Superior temporal gyrus (tissue), 1 donor: ENCODE measurements at regions not wholly inside any gene's neighbourhood (a gene's known extent, or its start where the extent isn't known, plus 50 kb on each side); places are given as distances from the start of the nearest gene placed in this dataset.
"Not testable (repeated sequence)": the region's sequence is repeated elsewhere in the genome, so short reads cannot be mapped to it uniquely, and the experiment has no call there.

ENCODE experiments used
- DNase-seq: peaks from one replicate; pipeline ENCODE4 v3.0.0-alpha.2; 2016; ENCODE audit errors: extremely low spot score

- no peak for DNase-seq
These were observed 199.6 kb downstream of the UQCRFS1 start for GRCh38 chr19:29013325-29013724.

GRCh38 chr19:29012457-29012856 is 200.5 kb downstream of the UQCRFS1 start:
- no peak for DNase-seq

- no peak for DNase-seq
These were observed 202.7 kb downstream of the UQCRFS1 start for GRCh38 chr19:29010276-29010675.

GRCh38 chr19:29006057-29006735 is 206.8 kb downstream of the UQCRFS1 start:
- no peak for DNase-seq

GRCh38 chr19:29004796-29005195 is 208.2 kb downstream of the UQCRFS1 start:
- DNase-seq = no peak

- DNase-seq = no peak
These were observed 209.1 kb downstream of the UQCRFS1 start for GRCh38 chr19:29003641-29004409.

GRCh38 chr19:29002336-29002735 is 210.6 kb downstream of the UQCRFS1 start:
- no peak for DNase-seq

- DNase-seq = peak; percentile 76
These were observed 211.2 kb downstream of the UQCRFS1 start for GRCh38 chr19:29001597-29002245.

- DNase-seq = no peak
These were observed 211.8 kb downstream of the UQCRFS1 start for GRCh38 chr19:29001141-29001581.

GRCh38 chr19:28999724-29000433 is 213.1 kb downstream of the UQCRFS1 start:
- DNase-seq = no peak

GRCh38 chr19:28998974-28999373 is 214.0 kb downstream of the UQCRFS1 start:
- no peak for DNase-seq

GRCh38 chr19:28997866-28998265 is 215.1 kb downstream of the UQCRFS1 start:
- DNase-seq = not testable (repeated sequence)

GRCh38 chr19:28990522-28990921 is 222.4 kb downstream of the UQCRFS1 start:
- no peak for DNase-seq

- no peak for DNase-seq
These were observed 223.2 kb downstream of the UQCRFS1 start for GRCh38 chr19:28989739-28990138.

- no peak for DNase-seq
These were observed 224.9 kb downstream of the UQCRFS1 start for GRCh38 chr19:28988066-28988465.

- no peak for DNase-seq
These were observed 225.8 kb downstream of the UQCRFS1 start for GRCh38 chr19:28987177-28987576.

- no peak for DNase-seq
These were observed 227.8 kb downstream of the UQCRFS1 start for GRCh38 chr19:28985201-28985600.

GRCh38 chr19:28984315-28984714 is 228.6 kb downstream of the UQCRFS1 start:
- no peak for DNase-seq

- DNase-seq = no peak
These were observed 229.5 kb downstream of the UQCRFS1 start for GRCh38 chr19:28983430-28983829.

- DNase-seq = no peak
These were observed 231.0 kb downstream of the UQCRFS1 start for GRCh38 chr19:28981994-28982393.

GRCh38 chr19:28981518-28981917 is 231.4 kb downstream of the UQCRFS1 start:
- DNase-seq = no peak

GRCh38 chr19:28980236-28980868 is 232.6 kb downstream of the UQCRFS1 start:
- DNase-seq = no peak
